ENCODE measurements at regions not wholly inside any gene's neighbourhood (a gene's known extent, or its start where the extent isn't known, plus 50 kb on each side); places are given as distances from the start of the nearest gene placed in this dataset.

- no peak for DNase-seq (ENCODE audit: low read depth in 2 of 2)
Observed at GRCh38 chr7:33850768-33851167, 54.6 kb upstream of the BMPER start.

DNA sequence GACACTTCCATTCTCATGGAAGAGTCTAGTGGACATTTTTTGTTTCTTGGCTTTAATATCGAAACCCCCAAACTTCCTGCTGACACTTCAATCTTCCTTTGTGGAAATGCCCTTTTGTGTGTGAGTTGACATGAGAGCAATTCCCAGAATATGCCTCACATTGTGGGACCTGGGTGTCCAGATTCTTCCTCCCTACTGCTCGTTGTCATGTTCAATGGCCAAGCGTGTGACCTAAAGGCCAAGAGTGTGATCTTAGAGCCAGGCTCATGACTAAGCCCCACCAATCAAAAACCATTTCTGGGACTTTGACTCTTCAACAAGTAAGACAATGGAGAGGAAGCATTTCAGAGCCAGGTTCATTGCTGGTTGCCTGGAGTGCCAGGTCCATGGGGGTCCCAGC, 52.5 kb upstream of the BMPER start:
- DNase-seq (ENCODE audit: low read depth in 2 of 2), result no peak

DNA sequence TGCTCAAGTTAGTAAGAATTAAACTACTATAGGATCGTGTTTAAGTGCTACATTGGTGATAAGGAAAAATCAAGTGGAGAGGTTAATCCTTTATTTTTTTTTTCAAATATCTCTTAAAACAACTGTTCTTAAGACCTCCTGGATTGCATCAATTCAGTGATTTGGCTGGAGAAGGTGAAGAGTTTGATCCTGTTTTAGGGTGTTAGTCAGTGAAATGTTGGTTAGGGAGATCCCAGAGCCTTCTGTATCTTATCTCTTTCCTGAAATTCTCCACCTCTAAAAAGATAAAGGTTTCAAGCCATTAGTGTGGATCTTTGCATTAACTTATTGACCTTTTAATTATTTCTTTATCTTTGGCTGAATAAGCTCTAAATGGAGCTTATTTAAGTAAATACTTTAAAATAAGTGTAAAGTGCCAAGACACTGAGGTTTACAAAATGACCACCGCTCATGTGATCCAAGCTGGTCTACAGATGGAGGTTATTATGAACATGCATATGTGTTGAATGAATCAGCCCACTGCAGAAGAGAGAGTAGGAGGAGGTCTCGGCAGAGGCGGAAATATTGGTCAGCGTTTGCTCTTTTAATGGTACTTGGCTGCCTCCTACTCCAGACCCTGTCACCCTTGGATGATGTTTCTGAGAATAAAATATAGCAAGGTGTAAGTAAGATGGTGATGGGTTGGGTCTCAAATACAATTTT, 51.8 kb upstream of the BMPER start:
- no peak for DNase-seq (ENCODE audit: low read depth in 2 of 2)

DNA sequence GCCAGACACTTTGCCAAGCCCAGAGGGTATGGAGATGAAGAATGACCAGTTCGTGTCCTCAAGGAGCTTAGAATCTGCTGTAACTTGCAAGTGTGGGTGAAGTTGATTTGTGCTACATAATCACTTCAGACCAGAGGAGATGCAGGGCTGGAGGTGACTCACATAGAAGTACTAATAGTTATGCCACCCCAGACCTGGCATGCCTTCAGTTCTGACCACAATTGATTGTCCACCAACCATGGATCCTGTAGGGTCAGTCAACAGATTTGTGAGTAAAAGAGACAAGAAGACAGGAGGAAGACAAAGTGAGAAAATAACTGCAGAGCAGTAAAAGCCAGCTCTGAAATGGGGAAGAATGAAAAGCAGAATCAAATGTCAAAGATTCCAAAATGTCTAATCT, 51.2 kb upstream of the BMPER start:
- no peak for DNase-seq (ENCODE audit: low read depth in 2 of 2)

- DNase-seq (ENCODE audit: low read depth in 2 of 2), result no peak
Observed at GRCh38 chr7:33854801-33855350, 50.5 kb upstream of the BMPER start.

Data from activated CD4-positive, alpha-beta T cell treated with anti-CD3 and anti-CD28 coated beads for 24 hours (primary cell).